Lung (tissue), 11 donors: ENCODE measurements at regions not wholly inside any gene's neighbourhood (a gene's known extent, or its start where the extent isn't known, plus 50 kb on each side); places are given as distances from the start of the nearest gene placed in this dataset.
A peak's percentile ranks its signal among the peaks of the same experiment; 100 is the strongest.

Experiments
- ATAC-seq: fragments of 200-7000 bp; cut with Tn5 transposase; one replicate; pipeline ENCODE4 v1.9.1; 2020; ENCODE audit warnings: moderate number of reproducible peaks; ENCODE audit not compliant: insufficient read depth, low FRiP score
- DNase-seq, 3 donors: peaks; one replicate each; pipeline ENCODE4 v3.0.0-alpha.2; 2013 to 2017
- H3K27ac ChIP-seq, 2 donors: one replicate each; pipeline ENCODE4 v1.5.1; 2013; ENCODE audit warnings: mild to moderate bottlenecking in 2 of 2, moderate library complexity in 2 of 2, control low read depth in 1 of 2, inconsistent platforms in 1 of 2, low read depth in 1 of 2, low read length in 1 of 2
- H3K27me3 ChIP-seq, 3 donors: one replicate each; pipeline ENCODE4 v1.5.1; 2013; ENCODE audit warnings: low read length in 2 of 3; ENCODE audit not compliant: control insufficient read depth in 3 of 3, insufficient read depth in 3 of 3
- H3K36me3 ChIP-seq, 4 donors: one replicate each; pipeline ENCODE4 v1.5.1; 2013; ENCODE audit warnings: low read length in 4 of 4, mild to moderate bottlenecking in 1 of 4, moderate library complexity in 1 of 4; ENCODE audit not compliant: control insufficient read depth in 4 of 4, insufficient read depth in 4 of 4
- H3K4me1 ChIP-seq, 5 donors: one replicate each; pipeline ENCODE4 v1.5.1; 2013; ENCODE audit warnings: low read length in 5 of 5, mild to moderate bottlenecking in 2 of 5, moderate library complexity in 1 of 5; ENCODE audit not compliant: control insufficient read depth in 5 of 5, insufficient read depth in 5 of 5
- H3K4me3 ChIP-seq: one replicate; pipeline ENCODE4 v1.5.1; 2013; ENCODE audit warnings: mild to moderate bottlenecking, control low read depth, moderate library complexity
- H3K9ac ChIP-seq, 2 donors: one replicate each; pipeline ENCODE4 v1.5.1; 2013; ENCODE audit warnings: low read length in 2 of 2, control low read depth in 1 of 2; ENCODE audit not compliant: insufficient read depth in 1 of 2
- H3K9me3 ChIP-seq, 4 donors: one replicate each; pipeline ENCODE4 v1.5.1; 2013; ENCODE audit warnings: low read length in 3 of 4, mild to moderate bottlenecking in 1 of 4, moderate library complexity in 1 of 4; ENCODE audit not compliant: control insufficient read depth in 4 of 4, insufficient read depth in 3 of 4
- WGBS, 2 donors: extraction: QIAGEN DNeasy Blood & Tissue Kit; methylation state at CpG; one replicate each; pipeline ENCODE4 v1.1.7; 2013; 5-methylcytosine and 5-hydroxymethylcytosine counted together
- TF ChIP-seq, protein P1 (sequence below): IDR thresholded peaks from 2 replicates; pipeline ENCODE4 v1.5.1; 2012; ENCODE audit warnings: mild to moderate bottlenecking; ENCODE audit errors: control extremely low read depth, extremely low read depth
- donor health status: control.
- donor health status: control.
- donor health status: Bipolar disorder and iron deficiency.
- donor health status: healthy.
- donor health status: DM: yes; HTN: yes; CAD: no.

DNA sequence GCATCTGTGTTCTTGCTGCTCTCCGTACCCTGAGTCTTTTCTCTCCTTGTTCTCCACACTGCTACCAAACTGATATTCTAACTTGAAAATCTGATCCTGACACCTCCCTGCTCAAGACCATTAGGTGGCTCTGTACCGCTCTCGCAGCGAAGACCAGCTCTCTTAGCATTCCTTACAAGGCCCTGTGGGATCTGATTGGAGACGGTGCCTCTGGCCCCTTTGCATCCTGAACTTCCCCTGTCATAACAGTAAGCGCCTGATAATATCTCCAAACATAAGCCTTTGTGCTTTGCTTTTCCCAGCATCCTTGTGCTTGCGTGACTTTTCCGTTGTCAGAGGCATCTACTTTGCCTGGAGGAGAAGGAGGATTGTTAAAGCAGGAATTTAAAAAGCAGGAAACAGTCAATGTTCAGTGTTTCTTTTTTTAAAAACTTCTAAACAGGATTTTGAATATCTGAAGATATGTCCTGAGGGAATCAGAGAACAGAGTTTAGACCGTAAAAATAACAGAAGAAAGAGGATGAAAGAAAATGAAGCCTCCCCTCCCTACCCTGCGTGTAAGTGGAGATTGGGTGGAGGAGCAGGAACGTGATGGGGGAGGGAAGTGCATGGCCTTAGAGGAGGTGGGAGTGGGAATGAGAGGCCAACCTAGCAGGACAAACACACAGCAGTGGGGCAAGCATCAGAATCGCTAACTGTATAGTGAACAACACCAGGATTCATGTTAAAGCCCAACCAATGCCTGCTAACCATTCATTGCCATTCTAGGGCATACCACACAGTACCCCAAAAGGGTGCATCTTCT, 89.2 kb upstream of the STMND1 start:
- peak; percentile 57 to 74 (median 66) for DNase-seq
- TF ChIP-seq, protein P1, sequence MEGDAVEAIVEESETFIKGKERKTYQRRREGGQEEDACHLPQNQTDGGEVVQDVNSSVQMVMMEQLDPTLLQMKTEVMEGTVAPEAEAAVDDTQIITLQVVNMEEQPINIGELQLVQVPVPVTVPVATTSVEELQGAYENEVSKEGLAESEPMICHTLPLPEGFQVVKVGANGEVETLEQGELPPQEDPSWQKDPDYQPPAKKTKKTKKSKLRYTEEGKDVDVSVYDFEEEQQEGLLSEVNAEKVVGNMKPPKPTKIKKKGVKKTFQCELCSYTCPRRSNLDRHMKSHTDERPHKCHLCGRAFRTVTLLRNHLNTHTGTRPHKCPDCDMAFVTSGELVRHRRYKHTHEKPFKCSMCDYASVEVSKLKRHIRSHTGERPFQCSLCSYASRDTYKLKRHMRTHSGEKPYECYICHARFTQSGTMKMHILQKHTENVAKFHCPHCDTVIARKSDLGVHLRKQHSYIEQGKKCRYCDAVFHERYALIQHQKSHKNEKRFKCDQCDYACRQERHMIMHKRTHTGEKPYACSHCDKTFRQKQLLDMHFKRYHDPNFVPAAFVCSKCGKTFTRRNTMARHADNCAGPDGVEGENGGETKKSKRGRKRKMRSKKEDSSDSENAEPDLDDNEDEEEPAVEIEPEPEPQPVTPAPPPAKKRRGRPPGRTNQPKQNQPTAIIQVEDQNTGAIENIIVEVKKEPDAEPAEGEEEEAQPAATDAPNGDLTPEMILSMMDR, result no peak
- no peaks in the 10 kb centered on the region for H3K36me3 ChIP-seq
- no peak for ATAC-seq
- WGBS, 2 donors, result 54 to 80% methylated on average over 12 of the region's 12 CpGs
- H3K9ac ChIP-seq, result no peak overlapping the region
- peaks cover 0 to 7% (median 0%) of the 10 kb centered on the region in 5 donors for H3K4me1 ChIP-seq
- no peak overlapping the region for H3K4me3 ChIP-seq
- H3K9me3 ChIP-seq, result peaks cover 0 to 7% (median 2%) of the 10 kb centered on the region in 4 donors
- H3K27me3 ChIP-seq, result no peaks in the 10 kb centered on the region
- no peak overlapping the region for H3K27ac ChIP-seq

GRCh38 chr6:17011985-17012384, 89.9 kb upstream of the STMND1 start:
- TF ChIP-seq, protein P1, result no peak
- H3K9ac ChIP-seq, result no peak overlapping the region
- 80 to 89% methylated on average over 5 of the region's 5 CpGs for WGBS, 2 donors
- H3K4me3 ChIP-seq, result no peak overlapping the region
- DNase-seq, result no peak
- H3K4me1 ChIP-seq, result peaks cover 0 to 7% (median 0%) of the 10 kb centered on the region in 5 donors
- H3K36me3 ChIP-seq, result no peaks in the 10 kb centered on the region
- peaks cover 0 to 7% (median 2%) of the 10 kb centered on the region in 4 donors for H3K9me3 ChIP-seq
- ATAC-seq, result no peak
- H3K27ac ChIP-seq, result no peak overlapping the region
- no peaks in the 10 kb centered on the region for H3K27me3 ChIP-seq

DNA sequence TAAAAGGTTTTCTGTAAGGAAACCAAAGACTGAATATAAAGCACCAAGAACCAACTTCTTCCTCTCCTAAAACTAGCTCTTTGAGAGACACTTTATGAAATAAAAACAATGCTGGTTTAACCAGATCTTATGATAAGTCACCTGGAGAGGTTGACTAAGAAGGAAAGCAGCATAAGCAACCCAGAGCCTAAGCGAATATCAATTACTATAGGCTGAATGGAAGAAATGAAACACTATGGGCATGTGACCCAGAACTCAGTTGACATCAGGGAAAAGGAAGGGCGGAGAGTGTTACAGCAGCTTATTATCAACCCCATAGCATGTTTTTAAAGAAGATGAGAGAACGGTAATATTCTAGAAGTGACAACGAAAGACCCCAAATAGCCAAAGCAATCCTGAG, 94.1 kb upstream of the STMND1 start:
- WGBS, 2 donors, result 91 to 94% methylated on average over 4 of the region's 4 CpGs
- H3K36me3 ChIP-seq, result no peaks in the 10 kb centered on the region
- no peaks in the 10 kb centered on the region for H3K27me3 ChIP-seq
- peaks cover 0 to 5% (median 1%) of the 10 kb centered on the region in 4 donors for H3K9me3 ChIP-seq
- ATAC-seq (no peak), DNase-seq (no peak)
- TF ChIP-seq, protein P1, result no peak
- no peak overlapping the region for H3K9ac ChIP-seq
- H3K4me3 ChIP-seq, result no peak overlapping the region
- H3K27ac ChIP-seq, result no peak overlapping the region
- peaks cover 0 to 8% (median 0%) of the 10 kb centered on the region in 5 donors for H3K4me1 ChIP-seq
